HEK293 (cell line): ENCODE measurements at regions not wholly inside any gene's neighbourhood (a gene's known extent, or its start where the extent isn't known, plus 50 kb on each side); places are given as distances from the start of the nearest gene placed in this dataset.

ENCODE experiments used
- CTCF ChIA-PET: fragments of 350-600 bp; formaldehyde crosslinking; extraction: SDS; loops from one replicate; lab custom pipeline; 2021; ENCODE audit warnings: antibody characterized with exemption; lab: Yijun Ruan, JAX
- POLR2A ChIA-PET: fragments of 300-600 bp; formaldehyde crosslinking; extraction: SDS; loops from one replicate; lab custom pipeline; 2020; ENCODE audit warnings: antibody characterized with exemption, inconsistent platforms; lab: Yijun Ruan, JAX
- H3K27ac ChIP-seq: fragments of 200-500 bp; sonication (Bioruptor generic); 2 replicates; pipeline ENCODE4 v1.5.1; 2014; ENCODE audit warnings: low read depth, low read length, control low read depth, inconsistent platforms; ENCODE audit errors: extremely low read depth
- H3K36me3 ChIP-seq, 2 experiments: fragments of 200-500 bp in 1 of 2; sonication (Bioruptor generic) in 1 of 2; 1 replicate in 1 of 2; 2 replicates in 1 of 2; pipeline ENCODE4 v1.5.1; 2014 to 2017; ENCODE audit warnings: inconsistent platforms in 2 of 2, low read length in 2 of 2; ENCODE audit not compliant: control insufficient read depth in 2 of 2, insufficient read depth in 1 of 2
- H3K4me1 ChIP-seq: fragments of 200-500 bp; sonication (Bioruptor generic); 2 replicates; pipeline ENCODE4 v1.5.1; 2014; ENCODE audit warnings: mild to moderate bottlenecking, low read length, inconsistent platforms; ENCODE audit not compliant: control insufficient read depth, insufficient read depth
- H3K4me3 ChIP-seq: 2 replicates; pipeline ENCODE4 v1.5.1; 2011; ENCODE audit warnings: low read depth, mild to moderate bottlenecking, control low read depth, low read length, moderate library complexity
- H3K9me3 ChIP-seq: fragments of 200-500 bp; sonication (Bioruptor generic); 2 replicates; pipeline ENCODE4 v1.5.1; 2014; ENCODE audit warnings: low read depth, low read length, inconsistent platforms; ENCODE audit not compliant: control insufficient read depth, insufficient read depth
- FEZF1 ChIP-seq: fragments of 450-650 bp; formaldehyde crosslinking; IDR thresholded peaks from 2 replicates; pipeline ENCODE4 v1.5.1; 2016; ENCODE audit warnings: missing biosample characterization, missing genetic modification characterization
- GLIS2 ChIP-seq: fragments of 450-650 bp; formaldehyde crosslinking; IDR thresholded peaks from 2 replicates; pipeline ENCODE4 v1.5.1; 2016; ENCODE audit warnings: missing biosample characterization, missing genetic modification characterization
- MYNN ChIP-seq: fragments of 450-650 bp; formaldehyde crosslinking; IDR thresholded peaks from 2 replicates; pipeline ENCODE4 v1.5.1; 2016; ENCODE audit warnings: missing biosample characterization, missing genetic modification characterization, borderline replicate concordance
- RBAK ChIP-seq: fragments of 450-650 bp; formaldehyde crosslinking; IDR thresholded peaks from 2 replicates; pipeline ENCODE4 v1.5.1; 2016; ENCODE audit warnings: missing biosample characterization, missing genetic modification characterization
- SP7 ChIP-seq: fragments of 450-650 bp; formaldehyde crosslinking; IDR thresholded peaks from 2 replicates; pipeline ENCODE4 v1.5.1; 2016; ENCODE audit warnings: missing biosample characterization, missing genetic modification characterization
- ZBTB10 ChIP-seq: fragments of 450-650 bp; formaldehyde crosslinking; IDR thresholded peaks from 2 replicates; pipeline ENCODE4 v1.5.1; 2016; ENCODE audit warnings: missing biosample characterization, missing genetic modification characterization
- ZBTB20 ChIP-seq: fragments of 450-650 bp; formaldehyde crosslinking; IDR thresholded peaks from 2 replicates; pipeline ENCODE4 v1.5.1; 2016; ENCODE audit warnings: missing biosample characterization, missing genetic modification characterization
- ZFP3 ChIP-seq: fragments of 450-650 bp; formaldehyde crosslinking; IDR thresholded peaks from 2 replicates; pipeline ENCODE4 v1.5.1; 2016; ENCODE audit warnings: low read depth, missing biosample characterization, missing genetic modification characterization
- ZNF221 ChIP-seq: fragments of 450-650 bp; formaldehyde crosslinking; IDR thresholded peaks from 2 replicates; pipeline ENCODE4 v1.5.1; 2017; ENCODE audit warnings: missing biosample characterization, missing genetic modification characterization, borderline replicate concordance
- ZNF292 ChIP-seq: fragments of 450-650 bp; formaldehyde crosslinking; IDR thresholded peaks from 2 replicates; pipeline ENCODE4 v1.5.1; 2016; ENCODE audit warnings: low read depth, missing biosample characterization, missing genetic modification characterization, borderline replicate concordance
- ZNF311 ChIP-seq: fragments of 450-650 bp; formaldehyde crosslinking; IDR thresholded peaks from 2 replicates; pipeline ENCODE4 v1.5.1; 2017; ENCODE audit warnings: missing biosample characterization, missing genetic modification characterization, borderline replicate concordance
- ZNF513 ChIP-seq: fragments of 450-650 bp; IDR thresholded peaks from 2 replicates; pipeline ENCODE4 v1.5.1; 2018; ENCODE audit warnings: missing biosample characterization, missing genetic modification characterization
- ZNF514 ChIP-seq: fragments of 450-650 bp; formaldehyde crosslinking; IDR thresholded peaks from 2 replicates; pipeline ENCODE4 v1.5.1; 2016; ENCODE audit warnings: missing biosample characterization, missing genetic modification characterization
- ZNF621 ChIP-seq: fragments of 450-650 bp; formaldehyde crosslinking; IDR thresholded peaks from 2 replicates; pipeline ENCODE4 v1.5.1; 2017; ENCODE audit warnings: missing biosample characterization, missing genetic modification characterization
- ZNF629 ChIP-seq: fragments of 450-650 bp; formaldehyde crosslinking; IDR thresholded peaks from 2 replicates; pipeline ENCODE4 v1.5.1; 2017; ENCODE audit warnings: missing biosample characterization, missing genetic modification characterization
- ZNF639 ChIP-seq: fragments of 450-650 bp; formaldehyde crosslinking; IDR thresholded peaks from 2 replicates; pipeline ENCODE4 v1.5.1; 2016; ENCODE audit warnings: missing biosample characterization, missing genetic modification characterization
- ZNF658 ChIP-seq: fragments of 450-650 bp; formaldehyde crosslinking; IDR thresholded peaks from 2 replicates; pipeline ENCODE4; 2016; ENCODE audit warnings: missing biosample characterization, missing genetic modification characterization
- ZNF707 ChIP-seq: fragments of 450-650 bp; formaldehyde crosslinking; IDR thresholded peaks from 2 replicates; pipeline ENCODE4 v1.5.1; 2016; ENCODE audit warnings: missing biosample characterization, missing genetic modification characterization
- ZNF776 ChIP-seq: fragments of 450-650 bp; formaldehyde crosslinking; IDR thresholded peaks from 2 replicates; pipeline ENCODE4 v1.5.0; 2017; ENCODE audit warnings: missing biosample characterization, missing genetic modification characterization, borderline replicate concordance
- TF ChIP-seq, protein P1 (sequence below): fragments of 450-650 bp; formaldehyde crosslinking; IDR thresholded peaks from 2 replicates; pipeline ENCODE4 v1.5.1; 2016; ENCODE audit warnings: missing biosample characterization, missing genetic modification characterization
- TF ChIP-seq, protein P2 (sequence below): fragments of 450-650 bp; formaldehyde crosslinking; IDR thresholded peaks from 2 replicates; pipeline ENCODE4 v1.5.1; 2016; ENCODE audit warnings: missing biosample characterization, missing genetic modification characterization
- TF ChIP-seq, protein P3 (sequence below): IDR thresholded peaks from 2 replicates; pipeline ENCODE4 v1.6.1; 2011; ENCODE audit warnings: mild to moderate bottlenecking, low read depth, low read length, borderline replicate concordance

DNA sequence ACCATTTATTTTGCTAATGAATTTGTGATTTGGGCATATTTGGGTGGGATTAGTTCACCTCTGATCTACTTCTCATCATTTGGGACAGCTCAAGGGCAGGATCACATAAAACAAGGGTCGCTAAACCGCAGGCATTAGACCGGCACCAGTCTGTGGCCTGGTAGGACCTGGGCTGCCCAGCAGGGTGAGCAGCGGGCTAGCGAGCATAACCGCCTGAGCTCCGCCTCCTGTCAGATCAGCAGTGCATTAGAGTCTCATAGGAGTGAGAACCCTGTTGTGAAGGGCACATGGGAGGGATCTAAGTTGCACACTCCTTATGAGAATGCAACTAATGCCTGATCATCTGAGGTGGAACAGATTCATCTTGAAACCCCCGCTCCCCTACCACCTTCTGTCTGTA lies 785.3 kb downstream of the TRHDE start:
- Histone ChIP-seq H3K27ac (no peak overlapping the region), H3K4me3 (no peak overlapping the region), H3K36me3 (no peaks in the 10 kb centered on the region), H3K9me3 (no peaks in the 10 kb centered on the region), H3K4me1 (no peaks in the 10 kb centered on the region)
- TF ChIP-seq ZNF639 (tag by site-specific recombination) (no peak), MYNN (tag by site-specific recombination) (no peak), ZNF776 (tag by site-specific recombination) (no peak), SP7 (no peak), ZNF629 (tag by site-specific recombination) (no peak), ZNF707 (tag by site-specific recombination) (no peak), ZNF514 (tag by site-specific recombination) (no peak), ZBTB10 (tag by site-specific recombination) (no peak)
- TF ChIP-seq, protein P1, sequence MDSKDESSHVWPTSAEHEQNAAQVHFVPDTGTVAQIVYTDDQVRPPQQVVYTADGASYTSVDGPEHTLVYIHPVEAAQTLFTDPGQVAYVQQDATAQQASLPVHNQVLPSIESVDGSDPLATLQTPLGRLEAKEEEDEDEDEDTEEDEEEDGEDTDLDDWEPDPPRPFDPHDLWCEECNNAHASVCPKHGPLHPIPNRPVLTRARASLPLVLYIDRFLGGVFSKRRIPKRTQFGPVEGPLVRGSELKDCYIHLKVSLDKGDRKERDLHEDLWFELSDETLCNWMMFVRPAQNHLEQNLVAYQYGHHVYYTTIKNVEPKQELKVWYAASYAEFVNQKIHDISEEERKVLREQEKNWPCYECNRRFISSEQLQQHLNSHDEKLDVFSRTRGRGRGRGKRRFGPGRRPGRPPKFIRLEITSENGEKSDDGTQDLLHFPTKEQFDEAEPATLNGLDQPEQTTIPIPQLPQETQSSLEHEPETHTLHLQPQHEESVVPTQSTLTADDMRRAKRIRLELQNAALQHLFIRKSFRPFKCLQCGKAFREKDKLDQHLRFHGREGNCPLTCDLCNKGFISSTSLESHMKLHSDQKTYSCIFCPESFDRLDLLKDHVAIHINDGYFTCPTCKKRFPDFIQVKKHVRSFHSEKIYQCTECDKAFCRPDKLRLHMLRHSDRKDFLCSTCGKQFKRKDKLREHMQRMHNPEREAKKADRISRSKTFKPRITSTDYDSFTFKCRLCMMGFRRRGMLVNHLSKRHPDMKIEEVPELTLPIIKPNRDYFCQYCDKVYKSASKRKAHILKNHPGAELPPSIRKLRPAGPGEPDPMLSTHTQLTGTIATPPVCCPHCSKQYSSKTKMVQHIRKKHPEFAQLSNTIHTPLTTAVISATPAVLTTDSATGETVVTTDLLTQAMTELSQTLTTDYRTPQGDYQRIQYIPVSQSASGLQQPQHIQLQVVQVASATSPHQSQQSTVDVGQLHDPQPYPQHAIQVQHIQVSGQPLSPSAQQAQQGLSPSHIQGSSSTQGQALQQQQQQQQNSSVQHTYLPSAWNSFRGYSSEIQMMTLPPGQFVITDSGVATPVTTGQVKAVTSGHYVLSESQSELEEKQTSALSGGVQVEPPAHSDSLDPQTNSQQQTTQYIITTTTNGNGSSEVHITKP (tag by site-specific recombination), result no peak
- ChIA-PET CTCF (interaction anchor here (0.6 kb wide), 1 partner anchor 11 kb away, joined by 3 read pairs; no protein-coding TSS in a partner anchor), POLR2A (no interaction called here)

- POLR2A ChIA-PET, result no interaction called here
- CTCF ChIA-PET, result interaction anchor here (0.5 kb wide), 1 partner anchor 1219 kb away, joined by 3 read pairs; no protein-coding TSS in a partner anchor
- H3K9me3 ChIP-seq, result no peaks in the 10 kb centered on the region
- H3K27ac ChIP-seq, result no peak overlapping the region
- TF ChIP-seq ZBTB20 (tag by site-specific recombination) (no peak), RBAK (tag by site-specific recombination) (no peak), ZNF658 (tag by site-specific recombination) (no peak), ZNF513 (tag by site-specific recombination) (no peak), ZNF221 (tag by site-specific recombination) (no peak), ZNF311 (no peak), ZNF292 (tag by site-specific recombination) (no peak), FEZF1 (tag by site-specific recombination) (no peak), ZNF621 (tag by site-specific recombination) (no peak), GLIS2 (tag by site-specific recombination) (no peak), ZFP3 (tag by site-specific recombination) (no peak)
- TF ChIP-seq, protein P2, sequence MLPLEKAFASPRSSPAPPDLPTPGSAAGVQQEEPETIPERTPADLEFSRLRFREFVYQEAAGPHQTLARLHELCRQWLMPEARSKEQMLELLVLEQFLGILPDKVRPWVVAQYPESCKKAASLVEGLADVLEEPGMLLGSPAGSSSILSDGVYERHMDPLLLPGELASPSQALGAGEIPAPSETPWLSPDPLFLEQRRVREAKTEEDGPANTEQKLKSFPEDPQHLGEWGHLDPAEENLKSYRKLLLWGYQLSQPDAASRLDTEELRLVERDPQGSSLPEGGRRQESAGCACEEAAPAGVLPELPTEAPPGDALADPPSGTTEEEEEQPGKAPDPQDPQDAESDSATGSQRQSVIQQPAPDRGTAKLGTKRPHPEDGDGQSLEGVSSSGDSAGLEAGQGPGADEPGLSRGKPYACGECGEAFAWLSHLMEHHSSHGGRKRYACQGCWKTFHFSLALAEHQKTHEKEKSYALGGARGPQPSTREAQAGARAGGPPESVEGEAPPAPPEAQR (tag by site-specific recombination), result no peak
- TF ChIP-seq, protein P3, sequence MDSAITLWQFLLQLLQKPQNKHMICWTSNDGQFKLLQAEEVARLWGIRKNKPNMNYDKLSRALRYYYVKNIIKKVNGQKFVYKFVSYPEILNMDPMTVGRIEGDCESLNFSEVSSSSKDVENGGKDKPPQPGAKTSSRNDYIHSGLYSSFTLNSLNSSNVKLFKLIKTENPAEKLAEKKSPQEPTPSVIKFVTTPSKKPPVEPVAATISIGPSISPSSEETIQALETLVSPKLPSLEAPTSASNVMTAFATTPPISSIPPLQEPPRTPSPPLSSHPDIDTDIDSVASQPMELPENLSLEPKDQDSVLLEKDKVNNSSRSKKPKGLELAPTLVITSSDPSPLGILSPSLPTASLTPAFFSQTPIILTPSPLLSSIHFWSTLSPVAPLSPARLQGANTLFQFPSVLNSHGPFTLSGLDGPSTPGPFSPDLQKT, result no peak
- no peak overlapping the region for H3K4me3 ChIP-seq
- H3K36me3 ChIP-seq, result no peaks in the 10 kb centered on the region
- no peaks in the 10 kb centered on the region for H3K4me1 ChIP-seq
These were observed 793.7 kb downstream of the TRHDE start for GRCh38 chr12:73065913-73066312.
